ENCODE measurements at regions not wholly inside any gene's neighbourhood (a gene's known extent, or its start where the extent isn't known, plus 50 kb on each side); places are given as distances from the start of the nearest gene placed in this dataset.

- no peak overlapping the region for H3K4me3 Mint-ChIP-seq
- H4K20me1 ChIP-seq (replicated peaks; ENCODE audit: insufficient read depth): no peaks in the 10 kb centered on the region
- no peaks in the 10 kb centered on the region; the same call in 1 of the 3 replicates for H3K36me3 Mint-ChIP-seq (ENCODE audit: low read depth)
- H3K4me2 ChIP-seq: no peak overlapping the region
- H3K79me2 ChIP-seq (replicated peaks; ENCODE audit: insufficient read depth): no peaks in the 10 kb centered on the region
- no peak for DNase-seq (ENCODE audit: low spot score)
- H3K9me2 ChIP-seq (ENCODE audit: insufficient read depth): no peaks in the 10 kb centered on the region
- no peak for TF ChIP-seq POLR2AphosphoS5 (IDR thresholded peaks at IDR 0.05; ENCODE audit: low read depth)
- TF ChIP-seq JUNB (IDR thresholded peaks at IDR 0.05; ENCODE audit: unreplicated experiment): no peak
- no peak for TF ChIP-seq EZH2phosphoT487 (IDR thresholded peaks at IDR 0.05; ENCODE audit: unreplicated experiment)
- TF ChIP-seq NANOG (IDR thresholded peaks at IDR 0.05; ENCODE audit: borderline replicate concordance): no peak
- TF ChIP-seq ZNF331 (CRISPR knock-in tag; IDR thresholded peaks at IDR 0.05; ENCODE audit: low read depth): no peak
- TF ChIP-seq CREB1 (CRISPR knock-in tag; IDR thresholded peaks at IDR 0.05; ENCODE audit: low read depth): no peak
- no peak for TF ChIP-seq REST (IDR thresholded peaks at IDR 0.05; ENCODE audit: unreplicated experiment)
- no peak for TF ChIP-seq ZNF114 (CRISPR knock-in tag; IDR thresholded peaks at IDR 0.05)
- no peak for TF ChIP-seq CTCF (conservative IDR thresholded peaks at IDR 0.05; ENCODE audit: low read depth in 2 of 2)
- no peak for TF ChIP-seq ZNF462 (CRISPR knock-in tag; IDR thresholded peaks at IDR 0.05)
- no peak for TF ChIP-seq STAT1 (IDR thresholded peaks at IDR 0.05; ENCODE audit: unreplicated experiment)
- TF ChIP-seq EZH2 (IDR thresholded peaks at IDR 0.05; ENCODE audit: low read depth, unreplicated experiment): no peak
- no peak for TF ChIP-seq ETS1 (IDR thresholded peaks at IDR 0.05)
- H3K4me3 ChIP-seq: no peak overlapping the region
- H3K27me3 ChIP-seq (ENCODE audit: insufficient read depth): no peaks in the 10 kb centered on the region
- H3K4me1 ChIP-seq (ENCODE audit: insufficient read depth): no peaks in the 10 kb centered on the region
- H3K27ac ChIP-seq (ENCODE audit: low read depth): no peak overlapping the region
- H3K27ac Mint-ChIP-seq: no peak overlapping the region
- ATAC-seq: no peak
- peaks cover 12% of the 10 kb centered on the region for H3K27me3 Mint-ChIP-seq (ENCODE audit: insufficient read depth, low read depth, poor library complexity)
- H3K4me1 Mint-ChIP-seq: peaks cover 5% of the 10 kb centered on the region; the same call in 2 of the 3 replicates
- H3F3A ChIP-seq (replicated peaks; ENCODE audit: low read depth): no peaks in the 10 kb centered on the region
- no peaks in the 10 kb centered on the region; the same call in 1 of the 2 replicates for H3K36me3 ChIP-seq (ENCODE audit: insufficient read depth)
- H3K9me3 Mint-ChIP-seq: peaks cover 15% of the 10 kb centered on the region
- no peak overlapping the region for H2AFZ ChIP-seq
Observed at GRCh38 chr22:47781024-47781423, 1018.6 kb downstream of the TBC1D22A start.

All from GM23338 (cell line).